ENCODE measurements at regions not wholly inside any gene's neighbourhood (a gene's known extent, or its start where the extent isn't known, plus 50 kb on each side); places are given as distances from the start of the nearest gene placed in this dataset.
A peak's percentile ranks its signal among the peaks of the same experiment; 100 is the strongest.

DNA sequence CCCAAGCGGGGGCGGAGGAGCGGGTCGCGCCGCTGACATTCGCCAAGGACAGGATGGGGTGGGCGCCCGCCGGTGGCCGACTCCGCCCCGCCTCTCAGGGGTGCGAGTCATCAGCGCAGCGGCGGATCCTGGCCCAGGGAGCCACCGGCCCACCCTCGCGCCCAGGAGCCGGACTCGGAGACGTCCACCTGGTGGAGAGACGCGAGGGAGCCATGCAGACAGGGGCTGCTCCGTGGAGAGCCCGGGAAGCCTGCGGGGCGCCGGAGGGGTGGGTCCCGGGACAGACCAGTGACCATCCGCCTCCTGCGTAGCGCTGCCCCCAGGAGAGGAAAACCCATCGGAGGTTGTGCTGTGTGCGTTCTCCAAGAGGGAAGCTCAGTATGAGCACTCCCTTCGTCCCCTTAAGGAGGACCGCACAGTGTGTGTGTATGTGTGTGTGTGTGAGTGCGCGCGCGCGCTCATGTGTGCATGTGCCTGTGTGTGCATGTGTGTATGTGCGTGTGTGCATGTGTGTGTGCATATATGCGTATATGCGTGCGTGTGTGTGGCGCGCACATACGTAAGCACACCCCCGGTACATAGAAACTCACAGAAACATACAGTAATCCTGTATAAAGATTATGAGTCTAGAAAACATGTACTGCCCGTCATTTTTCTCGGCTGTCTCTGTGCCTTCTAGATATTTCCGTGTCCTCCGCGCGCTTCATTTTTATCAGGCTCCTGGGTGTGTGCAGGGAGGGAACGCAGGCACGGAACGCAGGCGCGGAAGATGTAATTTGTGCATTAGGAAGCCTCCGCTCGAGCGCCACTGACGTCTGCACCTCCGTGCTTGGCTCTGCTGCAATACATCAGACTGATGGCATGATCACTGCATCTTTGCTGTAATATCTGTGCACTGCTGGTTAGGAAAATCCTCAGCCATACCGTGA lies 158.9 kb downstream of the TBXT start:
- Mint-ChIP-seq H3K36me3 (no peaks in the 10 kb centered on the region), H3K9me3 (peaks cover 0 to 7% (median 3%) of the 10 kb centered on the region in 7 donors), H3K27me3 (ENCODE audit: low read depth in 3 of 3) (peaks cover 55 to 73% (median 71%) of the 10 kb centered on the region in 3 donors), H3K27ac (no peak overlapping the region), H3K4me3 (peak overlapping the region in 1 of 2 donors; percentile 85), H3K4me1 (no peaks in the 10 kb centered on the region)
- intact Hi-C loops (cut with micrococcal nuclease): no loop called here
- WGBS (ENCODE audit: insufficient coverage): 5% methylated on average over 52 of the region's 68 CpGs
- Histone ChIP-seq H3K36me3 (replicated peaks in 1 of 2; ENCODE audit: control insufficient read depth in 1 of 2, insufficient read depth in 2 of 2, low read length in 2 of 2) (no peaks in the 10 kb centered on the region), H3K27me3 (ENCODE audit: control insufficient read depth in 2 of 2, insufficient read depth in 2 of 2, low read length in 2 of 2) (peaks cover 20 to 54% of the 10 kb centered on the region in 2 donors), H3K4me2 (replicated peaks; ENCODE audit: extremely low read depth, low read length, poor library complexity, severe bottlenecking) (no peak overlapping the region), H4K20me1 (ENCODE audit: insufficient read depth, low read length) (no peaks in the 10 kb centered on the region), H3K79me2 (ENCODE audit: insufficient read depth, low read length) (no peaks in the 10 kb centered on the region), H3K4me1 (ENCODE audit: control insufficient read depth in 1 of 2, insufficient read depth in 2 of 2, low read length in 2 of 2) (no peaks in the 10 kb centered on the region), H3K27ac (ENCODE audit: low read depth in 1 of 2, low read length in 2 of 2) (no peak overlapping the region), H3K9ac (ENCODE audit: insufficient read depth, low read length, poor library complexity, severe bottlenecking) (no peak overlapping the region), H2AFZ (ENCODE audit: insufficient read depth, low read depth, low read length, poor library complexity, severe bottlenecking) (no peak overlapping the region), H3K4me3 (replicated peaks in 1 of 3; ENCODE audit: low read depth in 2 of 3, low read length in 3 of 3) (no peak overlapping the region), H3K9me3 (replicated peaks in 1 of 2; ENCODE audit: control insufficient read depth in 1 of 2, insufficient read depth in 1 of 2, low read length in 2 of 2) (no peaks in the 10 kb centered on the region)
- DNase-seq: no peak
- TF ChIP-seq, protein P1, sequence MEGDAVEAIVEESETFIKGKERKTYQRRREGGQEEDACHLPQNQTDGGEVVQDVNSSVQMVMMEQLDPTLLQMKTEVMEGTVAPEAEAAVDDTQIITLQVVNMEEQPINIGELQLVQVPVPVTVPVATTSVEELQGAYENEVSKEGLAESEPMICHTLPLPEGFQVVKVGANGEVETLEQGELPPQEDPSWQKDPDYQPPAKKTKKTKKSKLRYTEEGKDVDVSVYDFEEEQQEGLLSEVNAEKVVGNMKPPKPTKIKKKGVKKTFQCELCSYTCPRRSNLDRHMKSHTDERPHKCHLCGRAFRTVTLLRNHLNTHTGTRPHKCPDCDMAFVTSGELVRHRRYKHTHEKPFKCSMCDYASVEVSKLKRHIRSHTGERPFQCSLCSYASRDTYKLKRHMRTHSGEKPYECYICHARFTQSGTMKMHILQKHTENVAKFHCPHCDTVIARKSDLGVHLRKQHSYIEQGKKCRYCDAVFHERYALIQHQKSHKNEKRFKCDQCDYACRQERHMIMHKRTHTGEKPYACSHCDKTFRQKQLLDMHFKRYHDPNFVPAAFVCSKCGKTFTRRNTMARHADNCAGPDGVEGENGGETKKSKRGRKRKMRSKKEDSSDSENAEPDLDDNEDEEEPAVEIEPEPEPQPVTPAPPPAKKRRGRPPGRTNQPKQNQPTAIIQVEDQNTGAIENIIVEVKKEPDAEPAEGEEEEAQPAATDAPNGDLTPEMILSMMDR (IDR thresholded peaks at IDR 0.05): no peak

DNA sequence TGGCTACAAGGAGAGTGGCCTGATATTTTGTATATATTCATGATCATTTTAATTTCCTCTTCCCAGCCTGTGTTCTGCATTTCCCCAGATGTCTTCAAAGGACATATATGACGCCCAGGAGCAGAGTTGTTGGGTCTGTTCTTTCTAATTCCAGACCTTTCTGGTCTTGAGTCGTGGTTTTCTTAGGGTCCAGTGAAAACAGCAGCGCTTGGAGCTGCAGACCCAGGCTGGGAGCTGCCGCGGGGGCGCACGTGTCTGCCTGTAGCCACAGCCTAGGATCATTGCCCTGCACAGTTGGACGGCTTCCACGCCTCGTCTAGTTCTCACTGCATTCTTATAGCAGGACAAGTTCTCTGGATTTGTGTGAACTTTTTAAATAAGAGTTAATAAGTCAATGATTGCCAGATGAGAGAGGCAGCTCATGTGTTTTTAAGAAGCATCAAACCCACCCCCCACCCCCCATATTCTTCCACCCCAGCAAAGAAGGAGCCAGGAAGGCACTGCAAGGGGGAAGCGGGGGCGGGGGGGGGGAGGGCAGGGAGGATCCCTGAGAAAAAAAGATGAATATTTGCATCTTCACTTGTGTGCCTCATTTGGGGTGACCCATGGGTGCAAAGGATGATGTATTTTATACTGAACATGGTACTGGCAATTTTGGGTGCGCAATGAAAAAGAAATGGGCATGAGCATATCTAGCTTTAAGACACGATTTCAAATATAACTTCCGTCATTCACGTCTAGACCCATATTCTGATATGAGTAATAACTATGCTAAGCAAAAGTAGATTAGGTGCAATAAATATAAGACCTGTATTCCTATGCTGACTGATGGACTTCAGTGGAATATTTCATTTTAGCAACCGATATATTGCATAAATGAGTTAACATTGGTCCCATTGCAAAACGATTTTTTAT lies 160.0 kb downstream of the TBXT start:
- Mint-ChIP-seq H3K9me3 (peaks cover 0 to 7% (median 3%) of the 10 kb centered on the region in 7 donors), H3K27ac (no peak overlapping the region), H3K4me3 (peak overlapping the region in 1 of 2 donors; percentile 85), H3K36me3 (no peaks in the 10 kb centered on the region), H3K4me1 (no peaks in the 10 kb centered on the region), H3K27me3 (ENCODE audit: low read depth in 3 of 3) (peaks cover 60 to 79% (median 73%) of the 10 kb centered on the region in 3 donors)
- Histone ChIP-seq H3K79me2 (ENCODE audit: insufficient read depth, low read length) (no peaks in the 10 kb centered on the region), H3K27me3 (ENCODE audit: control insufficient read depth in 2 of 2, insufficient read depth in 2 of 2, low read length in 2 of 2) (peaks cover 20 to 54% of the 10 kb centered on the region in 2 donors), H3K4me1 (ENCODE audit: control insufficient read depth in 1 of 2, insufficient read depth in 2 of 2, low read length in 2 of 2) (no peaks in the 10 kb centered on the region), H3K36me3 (replicated peaks in 1 of 2; ENCODE audit: control insufficient read depth in 1 of 2, insufficient read depth in 2 of 2, low read length in 2 of 2) (no peaks in the 10 kb centered on the region), H3K4me2 (replicated peaks; ENCODE audit: extremely low read depth, low read length, poor library complexity, severe bottlenecking) (no peak overlapping the region), H4K20me1 (ENCODE audit: insufficient read depth, low read length) (no peaks in the 10 kb centered on the region), H3K27ac (ENCODE audit: low read depth in 1 of 2, low read length in 2 of 2) (no peak overlapping the region), H3K4me3 (replicated peaks in 1 of 3; ENCODE audit: low read depth in 2 of 3, low read length in 3 of 3) (no peak overlapping the region), H3K9ac (ENCODE audit: insufficient read depth, low read length, poor library complexity, severe bottlenecking) (no peak overlapping the region), H3K9me3 (replicated peaks in 1 of 2; ENCODE audit: control insufficient read depth in 1 of 2, insufficient read depth in 1 of 2, low read length in 2 of 2) (no peaks in the 10 kb centered on the region), H2AFZ (ENCODE audit: insufficient read depth, low read depth, low read length, poor library complexity, severe bottlenecking) (no peak overlapping the region)
- no peak for DNase-seq
- 3% methylated on average over 10 of the region's 18 CpGs for WGBS (ENCODE audit: insufficient coverage)
- TF ChIP-seq, protein P1 (IDR thresholded peaks at IDR 0.05): no peak
- intact Hi-C loops (cut with micrococcal nuclease): no loop called here
